MM.1S (cell line): ENCODE measurements at regions not wholly inside any gene's neighbourhood (a gene's known extent, or its start where the extent isn't known, plus 50 kb on each side); places are given as distances from the start of the nearest gene placed in this dataset.

Experiments used
- EZH2 ChIP-seq: fragments of 300-600 bp; sonication (generic); optimal IDR thresholded peaks from 2 replicates; pipeline ENCODE3; 2017; ENCODE audit warnings: low read depth, mild to moderate bottlenecking, antibody characterized with exemption, low read length, mixed read lengths
- EZH2phosphoT487 ChIP-seq: fragments of 300-600 bp; sonication (generic); IDR thresholded peaks from 2 replicates; pipeline ENCODE4 v1.6.1; 2018; ENCODE audit warnings: antibody characterized with exemption, low read length
- TF ChIP-seq, protein P1 (sequence below): fragments of 300-600 bp; sonication (generic); IDR thresholded peaks from 2 replicates; pipeline ENCODE4 v1.5.1; 2016; ENCODE audit warnings: antibody characterized with exemption, low read length, mixed read lengths

DNA sequence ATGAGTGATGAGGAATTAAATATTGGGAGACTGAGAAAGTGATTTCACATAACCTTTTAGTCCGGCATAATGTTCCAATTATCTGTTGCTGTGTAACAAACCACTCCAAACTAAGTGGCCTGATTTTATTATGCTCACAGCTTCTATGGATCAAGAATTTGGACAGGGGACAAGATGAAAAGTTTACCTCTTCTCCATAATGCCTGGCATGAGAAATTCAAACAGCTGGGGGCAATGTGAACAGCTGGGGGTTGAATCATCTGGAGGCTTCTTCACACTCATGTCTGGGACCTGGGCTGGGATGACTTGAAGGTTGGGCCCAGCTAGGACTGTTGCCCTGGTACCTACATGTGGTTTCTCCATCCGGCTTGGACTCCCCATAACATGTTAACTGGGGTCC, 99.4 kb upstream of the DRD2 start:
- TF ChIP-seq, protein P1, sequence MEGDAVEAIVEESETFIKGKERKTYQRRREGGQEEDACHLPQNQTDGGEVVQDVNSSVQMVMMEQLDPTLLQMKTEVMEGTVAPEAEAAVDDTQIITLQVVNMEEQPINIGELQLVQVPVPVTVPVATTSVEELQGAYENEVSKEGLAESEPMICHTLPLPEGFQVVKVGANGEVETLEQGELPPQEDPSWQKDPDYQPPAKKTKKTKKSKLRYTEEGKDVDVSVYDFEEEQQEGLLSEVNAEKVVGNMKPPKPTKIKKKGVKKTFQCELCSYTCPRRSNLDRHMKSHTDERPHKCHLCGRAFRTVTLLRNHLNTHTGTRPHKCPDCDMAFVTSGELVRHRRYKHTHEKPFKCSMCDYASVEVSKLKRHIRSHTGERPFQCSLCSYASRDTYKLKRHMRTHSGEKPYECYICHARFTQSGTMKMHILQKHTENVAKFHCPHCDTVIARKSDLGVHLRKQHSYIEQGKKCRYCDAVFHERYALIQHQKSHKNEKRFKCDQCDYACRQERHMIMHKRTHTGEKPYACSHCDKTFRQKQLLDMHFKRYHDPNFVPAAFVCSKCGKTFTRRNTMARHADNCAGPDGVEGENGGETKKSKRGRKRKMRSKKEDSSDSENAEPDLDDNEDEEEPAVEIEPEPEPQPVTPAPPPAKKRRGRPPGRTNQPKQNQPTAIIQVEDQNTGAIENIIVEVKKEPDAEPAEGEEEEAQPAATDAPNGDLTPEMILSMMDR: no peak
- TF ChIP-seq EZH2phosphoT487: no peak
- no peak for TF ChIP-seq EZH2
